Activated T-cell treated with anti-CD3 and anti-CD28 coated beads, Interleukin-2, amount 50 U/mL, for 4 hours (primary cell): ENCODE measurements at regions not wholly inside any gene's neighbourhood (a gene's known extent, or its start where the extent isn't known, plus 50 kb on each side); places are given as distances from the start of the nearest gene placed in this dataset.

ENCODE experiments used
- ATAC-seq, 2 donors: fragments of 200-7000 bp; cut with Tn5 transposase; one replicate each; pipeline ENCODE4 v1.10.0; 2021
- DNase-seq: peaks from one replicate; pipeline ENCODE4 v3.0.0-alpha.2; 2020
- H3K27me3 Mint-ChIP-seq: one replicate; pipeline ENCODE4 v1.8.0; 2021; ENCODE audit warnings: low read depth, mixed read lengths
- H3K36me3 Mint-ChIP-seq: one replicate; pipeline ENCODE4 v1.8.0; 2022; ENCODE audit warnings: mixed read lengths; ENCODE audit not compliant: insufficient read depth
- H3K4me1 Mint-ChIP-seq: one replicate; pipeline ENCODE4 v1.8.0; 2021; ENCODE audit warnings: low read depth, mixed read lengths
- H3K4me3 Mint-ChIP-seq: one replicate; pipeline ENCODE4 v1.8.0; 2021; ENCODE audit warnings: mild to moderate bottlenecking, moderate library complexity, mixed read lengths
- H3K9me3 Mint-ChIP-seq: one replicate; pipeline ENCODE4 v1.8.0; 2021; ENCODE audit warnings: mixed read lengths

GRCh38 chr18:25459814-25460213 lies 107.8 kb upstream of the ZNF521 start:
- no peak for ATAC-seq
- Mint-ChIP-seq H3K4me1 (no peaks in the 10 kb centered on the region), H3K27me3 (peaks cover 5% of the 10 kb centered on the region), H3K36me3 (no peaks in the 10 kb centered on the region), H3K9me3 (no peaks in the 10 kb centered on the region), H3K4me3 (no peak overlapping the region)
- no peak for DNase-seq

GRCh38 chr18:25457601-25458000 lies 105.6 kb upstream of the ZNF521 start:
- Mint-ChIP-seq H3K9me3 (no peaks in the 10 kb centered on the region), H3K4me1 (no peaks in the 10 kb centered on the region), H3K4me3 (no peak overlapping the region), H3K36me3 (no peaks in the 10 kb centered on the region), H3K27me3 (peaks cover 3% of the 10 kb centered on the region)
- DNase-seq (no peak), ATAC-seq (no peak)

GRCh38 chr18:25457126-25457525 lies 105.2 kb upstream of the ZNF521 start:
- no peaks in the 10 kb centered on the region for H3K4me1 Mint-ChIP-seq
- no peak for DNase-seq
- no peaks in the 10 kb centered on the region for H3K9me3 Mint-ChIP-seq
- ATAC-seq, result no peak
- H3K4me3 Mint-ChIP-seq, result no peak overlapping the region
- H3K27me3 Mint-ChIP-seq, result peaks cover 3% of the 10 kb centered on the region
- no peaks in the 10 kb centered on the region for H3K36me3 Mint-ChIP-seq

GRCh38 chr18:25456334-25457010 lies 104.5 kb upstream of the ZNF521 start:
- H3K27me3 Mint-ChIP-seq, result peaks cover 3% of the 10 kb centered on the region
- no peak overlapping the region for H3K4me3 Mint-ChIP-seq
- no peaks in the 10 kb centered on the region for H3K36me3 Mint-ChIP-seq
- ATAC-seq (no peak), DNase-seq (no peak)
- H3K9me3 Mint-ChIP-seq, result peaks cover 4% of the 10 kb centered on the region
- H3K4me1 Mint-ChIP-seq, result no peaks in the 10 kb centered on the region

- H3K4me3 Mint-ChIP-seq, result no peak overlapping the region
- H3K9me3 Mint-ChIP-seq, result peaks cover 6% of the 10 kb centered on the region
- H3K4me1 Mint-ChIP-seq, result no peaks in the 10 kb centered on the region
- DNase-seq (no peak), ATAC-seq (no peak)
- no peaks in the 10 kb centered on the region for H3K36me3 Mint-ChIP-seq
- H3K27me3 Mint-ChIP-seq, result peaks cover 3% of the 10 kb centered on the region
These were observed 103.7 kb upstream of the ZNF521 start for GRCh38 chr18:25455646-25456045.

GRCh38 chr18:25455159-25455558 lies 103.2 kb upstream of the ZNF521 start:
- no peak for DNase-seq
- ATAC-seq, result no peak
- Mint-ChIP-seq H3K9me3 (peaks cover 6% of the 10 kb centered on the region), H3K4me3 (no peak overlapping the region), H3K27me3 (peaks cover 1% of the 10 kb centered on the region), H3K36me3 (no peaks in the 10 kb centered on the region), H3K4me1 (no peaks in the 10 kb centered on the region)

- DNase-seq (no peak), ATAC-seq (no peak)
- Mint-ChIP-seq H3K4me1 (no peaks in the 10 kb centered on the region), H3K9me3 (peaks cover 6% of the 10 kb centered on the region), H3K36me3 (no peaks in the 10 kb centered on the region), H3K27me3 (no peaks in the 10 kb centered on the region), H3K4me3 (no peak overlapping the region)
These were observed 102.8 kb upstream of the ZNF521 start for GRCh38 chr18:25454730-25455129.

GRCh38 chr18:25454270-25454659 lies 102.3 kb upstream of the ZNF521 start:
- ATAC-seq, result no peak
- no peak overlapping the region for H3K4me3 Mint-ChIP-seq
- peaks cover 6% of the 10 kb centered on the region for H3K9me3 Mint-ChIP-seq
- no peak for DNase-seq
- no peaks in the 10 kb centered on the region for H3K27me3 Mint-ChIP-seq
- no peaks in the 10 kb centered on the region for H3K36me3 Mint-ChIP-seq
- no peaks in the 10 kb centered on the region for H3K4me1 Mint-ChIP-seq

- H3K27me3 Mint-ChIP-seq, result no peaks in the 10 kb centered on the region
- no peaks in the 10 kb centered on the region for H3K36me3 Mint-ChIP-seq
- peaks cover 6% of the 10 kb centered on the region for H3K9me3 Mint-ChIP-seq
- H3K4me3 Mint-ChIP-seq, result no peak overlapping the region
- DNase-seq, result no peak
- no peak for ATAC-seq
- no peaks in the 10 kb centered on the region for H3K4me1 Mint-ChIP-seq
These were observed 101.7 kb upstream of the ZNF521 start for GRCh38 chr18:25453556-25454269.

- Mint-ChIP-seq H3K4me3 (no peak overlapping the region), H3K36me3 (no peaks in the 10 kb centered on the region), H3K27me3 (no peaks in the 10 kb centered on the region), H3K4me1 (no peaks in the 10 kb centered on the region), H3K9me3 (peaks cover 6% of the 10 kb centered on the region)
- DNase-seq (no peak), ATAC-seq (no peak)
These were observed 99.2 kb upstream of the ZNF521 start for GRCh38 chr18:25451077-25451658.

GRCh38 chr18:25449046-25449445 lies 97.1 kb upstream of the ZNF521 start:
- Mint-ChIP-seq H3K9me3 (peaks cover 6% of the 10 kb centered on the region), H3K4me1 (no peaks in the 10 kb centered on the region), H3K27me3 (no peaks in the 10 kb centered on the region), H3K4me3 (no peak overlapping the region), H3K36me3 (no peaks in the 10 kb centered on the region)
- ATAC-seq, result no peak
- DNase-seq, result no peak

GRCh38 chr18:25446972-25447371 lies 95.0 kb upstream of the ZNF521 start:
- Mint-ChIP-seq H3K4me1 (no peaks in the 10 kb centered on the region), H3K36me3 (no peaks in the 10 kb centered on the region), H3K9me3 (peaks cover 6% of the 10 kb centered on the region), H3K27me3 (no peaks in the 10 kb centered on the region), H3K4me3 (no peak overlapping the region)
- ATAC-seq, result no peak
- DNase-seq, result no peak

GRCh38 chr18:25445430-25445829 lies 93.5 kb upstream of the ZNF521 start:
- Mint-ChIP-seq H3K36me3 (no peaks in the 10 kb centered on the region), H3K9me3 (no peaks in the 10 kb centered on the region), H3K27me3 (no peaks in the 10 kb centered on the region), H3K4me1 (no peaks in the 10 kb centered on the region), H3K4me3 (no peak overlapping the region)
- no peak for ATAC-seq
- DNase-seq, result no peak

- Mint-ChIP-seq H3K4me1 (no peaks in the 10 kb centered on the region), H3K27me3 (no peaks in the 10 kb centered on the region), H3K4me3 (no peak overlapping the region), H3K36me3 (no peaks in the 10 kb centered on the region), H3K9me3 (no peaks in the 10 kb centered on the region)
- DNase-seq (no peak), ATAC-seq (no peak)
These were observed 91.8 kb upstream of the ZNF521 start for GRCh38 chr18:25443776-25444175.

- Mint-ChIP-seq H3K4me3 (no peak overlapping the region), H3K36me3 (no peaks in the 10 kb centered on the region), H3K27me3 (no peaks in the 10 kb centered on the region), H3K4me1 (no peaks in the 10 kb centered on the region), H3K9me3 (no peaks in the 10 kb centered on the region)
- ATAC-seq (no peak), DNase-seq (no peak)
These were observed 83.3 kb upstream of the ZNF521 start for GRCh38 chr18:25435149-25435782.
